OCI-LY7 (cell line): ENCODE measurements at regions not wholly inside any gene's neighbourhood (a gene's known extent, or its start where the extent isn't known, plus 50 kb on each side); places are given as distances from the start of the nearest gene placed in this dataset.

Experiments used
- BruUV-seq: library from RNA; stranded (reverse); fragments of 400-500 nt; replicated peaks from 2 replicates; lab custom pipeline; 2021; lab: Mats Ljungman, UMichigan
- CTCF ChIA-PET: fragments of 300-600 bp; sonication (Branson Sonifier 250); formaldehyde crosslinking; loops from one replicate; lab custom pipeline; 2022; ENCODE audit warnings: antibody characterized with exemption; ENCODE audit not compliant: unreplicated experiment; lab: Charles Lee
- POLR2A ChIA-PET: fragments of 300-600 bp; sonication (Branson Sonifier 250); formaldehyde crosslinking; loops from one replicate; lab custom pipeline; 2022; ENCODE audit warnings: antibody characterized with exemption; lab: Charles Lee
- DNase-seq: peaks from one replicate; pipeline ENCODE4 v3.0.0-alpha.2; 2015; ENCODE audit warnings: low spot score
- H2AFZ ChIP-seq: fragments of 200-600 bp; sonication (generic), shearing (Covaris generic); 2 replicates; pipeline ENCODE4 v1.6.1; 2014; ENCODE audit warnings: mild to moderate bottlenecking, antibody characterized with exemption, low read length, moderate library complexity
- H3K27ac ChIP-seq: fragments of 200-600 bp; sonication (generic); 2 replicates; pipeline ENCODE4 v1.5.1; 2014; ENCODE audit warnings: mixed run types, low read depth, mild to moderate bottlenecking, moderate library complexity, low read length, inconsistent platforms; ENCODE audit not compliant: poor library complexity, severe bottlenecking
- H3K36me3 ChIP-seq: fragments of 200-600 bp; sonication (generic); 2 replicates; pipeline ENCODE4 v1.6.1; 2014; ENCODE audit warnings: mild to moderate bottlenecking, antibody characterized with exemption, low read length, moderate library complexity, mixed read lengths; ENCODE audit not compliant: insufficient read depth
- H3K4me1 ChIP-seq: fragments of 200-600 bp; sonication (generic); 2 replicates; pipeline ENCODE4 v1.5.1; 2014; ENCODE audit warnings: mild to moderate bottlenecking, low read length; ENCODE audit not compliant: insufficient read depth, poor library complexity, severe bottlenecking
- H3K4me2 ChIP-seq: fragments of 200-600 bp; sonication (generic); 2 replicates; pipeline ENCODE4 v1.6.1; 2014; ENCODE audit warnings: mild to moderate bottlenecking, low read length
- H3K4me3 ChIP-seq: fragments of 200-600 bp; sonication (generic); 2 replicates; pipeline ENCODE4 v1.5.1; 2014; ENCODE audit warnings: mild to moderate bottlenecking, low read depth, low read length; ENCODE audit not compliant: poor library complexity, severe bottlenecking
- H3K79me2 ChIP-seq: fragments of 200-600 bp; sonication (generic); 2 replicates; pipeline ENCODE4 v1.6.1; 2016; ENCODE audit warnings: low read depth, mild to moderate bottlenecking, low read length, moderate library complexity, mixed read lengths; ENCODE audit not compliant: insufficient read depth
- H3K9me2 ChIP-seq: fragments of 200-600 bp; sonication (generic); 2 replicates; pipeline ENCODE4 v1.6.1; 2016; ENCODE audit warnings: mild to moderate bottlenecking, low read length, mixed read lengths; ENCODE audit not compliant: insufficient read depth
- H3K9me3 ChIP-seq: fragments of 200-600 bp; sonication (generic); 2 replicates; pipeline ENCODE4 v1.6.1; 2014; ENCODE audit warnings: mild to moderate bottlenecking, mixed run types, low read length, mixed read lengths
- H4K20me1 ChIP-seq: fragments of 200-600 bp; sonication (generic); 2 replicates; pipeline ENCODE4 v1.6.1; 2014; ENCODE audit warnings: mild to moderate bottlenecking, antibody characterized with exemption, low read length, moderate library complexity, mixed read lengths; ENCODE audit not compliant: insufficient read depth
- EZH2phosphoT487 ChIP-seq: fragments of 200-600 bp; sonication (generic); IDR thresholded peaks from 2 replicates; pipeline ENCODE4 v1.6.1; 2018; ENCODE audit warnings: low read depth, borderline replicate concordance, mild to moderate bottlenecking, mixed run types, antibody characterized with exemption, low read length, moderate library complexity, mixed read lengths
- intact Hi-C: fragments of 100-400 bp; cut with micrococcal nuclease; formaldehyde crosslinking; loops from one replicate; pipeline ENCODE4 v1.10.0; 2022; ENCODE audit not compliant: unreplicated experiment
- TF ChIP-seq, protein P1 (sequence below): fragments of 200-600 bp; sonication (generic); conservative IDR thresholded peaks from 2 replicates; pipeline ENCODE4 v1.5.1; 2014; ENCODE audit warnings: mild to moderate bottlenecking, antibody characterized with exemption, low read length, moderate library complexity, mixed read lengths

DNA sequence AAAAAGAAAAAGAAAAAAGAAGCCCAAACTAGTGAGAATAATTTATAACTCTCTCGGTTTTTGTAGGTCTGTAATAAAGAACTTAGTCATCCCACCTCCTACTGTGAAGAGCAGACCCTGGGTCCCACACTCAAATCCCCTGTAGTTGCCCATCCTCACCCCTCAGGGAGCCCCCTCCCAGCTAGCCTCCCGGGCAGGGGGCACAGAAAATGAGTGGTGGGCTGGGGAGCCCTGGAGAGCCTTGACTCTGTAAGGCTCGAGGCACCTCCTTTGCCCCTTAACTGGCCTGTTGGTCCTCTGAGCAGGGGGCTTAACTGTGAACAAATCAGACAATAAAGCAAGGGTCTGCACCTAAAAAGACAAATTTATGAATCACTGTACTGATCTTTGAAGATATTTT, 57.5 kb upstream of the PRKACB start:
- Histone ChIP-seq H3K4me2 (no peak overlapping the region), H3K27ac (no peak overlapping the region), H3K4me3 (no peak overlapping the region), H3K79me2 (no peaks in the 10 kb centered on the region), H2AFZ (no peak overlapping the region), H3K36me3 (no peaks in the 10 kb centered on the region), H3K9me2 (no peaks in the 10 kb centered on the region), H3K4me1 (no peaks in the 10 kb centered on the region), H4K20me1 (no peaks in the 10 kb centered on the region), H3K9me3 (no peaks in the 10 kb centered on the region)
- BruUV-seq, result no TSS peak
- ChIA-PET POLR2A (no interaction called here), CTCF (no interaction called here)
- no peak for DNase-seq
- TF ChIP-seq, protein P1, sequence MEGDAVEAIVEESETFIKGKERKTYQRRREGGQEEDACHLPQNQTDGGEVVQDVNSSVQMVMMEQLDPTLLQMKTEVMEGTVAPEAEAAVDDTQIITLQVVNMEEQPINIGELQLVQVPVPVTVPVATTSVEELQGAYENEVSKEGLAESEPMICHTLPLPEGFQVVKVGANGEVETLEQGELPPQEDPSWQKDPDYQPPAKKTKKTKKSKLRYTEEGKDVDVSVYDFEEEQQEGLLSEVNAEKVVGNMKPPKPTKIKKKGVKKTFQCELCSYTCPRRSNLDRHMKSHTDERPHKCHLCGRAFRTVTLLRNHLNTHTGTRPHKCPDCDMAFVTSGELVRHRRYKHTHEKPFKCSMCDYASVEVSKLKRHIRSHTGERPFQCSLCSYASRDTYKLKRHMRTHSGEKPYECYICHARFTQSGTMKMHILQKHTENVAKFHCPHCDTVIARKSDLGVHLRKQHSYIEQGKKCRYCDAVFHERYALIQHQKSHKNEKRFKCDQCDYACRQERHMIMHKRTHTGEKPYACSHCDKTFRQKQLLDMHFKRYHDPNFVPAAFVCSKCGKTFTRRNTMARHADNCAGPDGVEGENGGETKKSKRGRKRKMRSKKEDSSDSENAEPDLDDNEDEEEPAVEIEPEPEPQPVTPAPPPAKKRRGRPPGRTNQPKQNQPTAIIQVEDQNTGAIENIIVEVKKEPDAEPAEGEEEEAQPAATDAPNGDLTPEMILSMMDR, result no peak
- no peak for TF ChIP-seq EZH2phosphoT487
- intact Hi-C loops, result no loop called here

DNA sequence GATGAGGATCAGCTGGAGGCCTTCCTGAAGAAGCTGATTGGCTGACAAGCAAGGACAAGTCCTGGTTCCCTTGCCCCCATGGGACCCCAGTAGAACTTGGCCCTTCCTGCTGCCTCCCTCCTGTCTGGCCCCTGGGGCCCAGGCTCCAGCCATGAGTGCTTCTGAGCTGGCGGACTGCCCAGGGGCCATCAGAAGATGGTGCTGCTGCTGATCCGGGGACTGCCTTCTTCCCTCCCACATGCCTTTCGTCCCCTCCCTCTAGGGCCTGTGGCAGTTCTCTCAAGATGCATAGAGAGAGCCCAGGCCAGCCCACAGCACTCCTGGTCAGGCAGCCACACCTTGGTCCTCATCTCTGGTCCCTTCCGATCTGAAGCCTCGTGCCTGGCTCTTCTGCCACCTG, 57.9 kb upstream of the PRKACB start:
- no peaks in the 10 kb centered on the region for H4K20me1 ChIP-seq
- POLR2A ChIA-PET, result no interaction called here
- intact Hi-C loops, result no loop called here
- H3K79me2 ChIP-seq, result no peaks in the 10 kb centered on the region
- BruUV-seq, result no TSS peak
- no peaks in the 10 kb centered on the region for H3K36me3 ChIP-seq
- H2AFZ ChIP-seq, result no peak overlapping the region
- H3K9me2 ChIP-seq, result no peaks in the 10 kb centered on the region
- CTCF ChIA-PET, result no interaction called here
- no peak for TF ChIP-seq EZH2phosphoT487
- TF ChIP-seq, protein P1, result no peak
- no peak for DNase-seq
- H3K9me3 ChIP-seq, result no peaks in the 10 kb centered on the region
- H3K27ac ChIP-seq, result no peak overlapping the region
- H3K4me3 ChIP-seq, result no peak overlapping the region
- no peak overlapping the region for H3K4me2 ChIP-seq
- H3K4me1 ChIP-seq, result no peaks in the 10 kb centered on the region

DNA sequence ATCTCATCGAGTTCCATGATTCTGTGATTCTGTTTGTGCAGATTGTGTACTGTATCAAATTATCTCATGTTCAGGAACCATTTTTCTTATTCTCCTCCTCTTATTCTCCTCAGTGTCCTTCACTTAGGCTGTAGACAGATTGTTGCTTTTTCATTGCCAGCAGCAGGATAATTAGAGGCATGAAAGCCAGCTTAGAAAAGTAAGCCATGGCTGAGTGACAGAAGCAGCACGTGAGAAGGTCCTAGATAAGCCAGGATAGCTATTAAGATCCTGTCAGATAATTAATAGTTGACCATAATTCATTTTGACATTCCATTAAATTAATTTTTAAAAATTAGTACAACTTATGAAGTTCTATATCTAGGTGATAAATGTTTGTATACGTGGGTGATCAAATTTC, 60.8 kb upstream of the PRKACB start:
- no peak overlapping the region for H3K27ac ChIP-seq
- H3K9me2 ChIP-seq, result no peaks in the 10 kb centered on the region
- ChIA-PET POLR2A (no interaction called here), CTCF (no interaction called here)
- H3K4me1 ChIP-seq, result peaks cover 6% of the 10 kb centered on the region
- H2AFZ ChIP-seq, result no peak overlapping the region
- no peak overlapping the region for H3K4me2 ChIP-seq
- no peak for DNase-seq
- H3K79me2 ChIP-seq, result no peaks in the 10 kb centered on the region; the same call in 1 of the 2 replicates
- TF ChIP-seq, protein P1, result no peak
- no peak for TF ChIP-seq EZH2phosphoT487
- no peaks in the 10 kb centered on the region for H3K36me3 ChIP-seq
- intact Hi-C loops, result no loop called here
- H3K9me3 ChIP-seq, result no peaks in the 10 kb centered on the region
- no TSS peak for BruUV-seq
- no peaks in the 10 kb centered on the region for H4K20me1 ChIP-seq
- H3K4me3 ChIP-seq, result no peak overlapping the region
